ENCODE measurements at regions not wholly inside any gene's neighbourhood (a gene's known extent, or its start where the extent isn't known, plus 50 kb on each side); places are given as distances from the start of the nearest gene placed in this dataset.

- DNase-seq (ENCODE audit: low read depth in 2 of 2) = no peak
These were observed 409.0 kb upstream of the NRP1 start for GRCh38 chr10:33743429-33743857.

- DNase-seq (ENCODE audit: low read depth in 2 of 2) = no peak
These were observed 404.6 kb upstream of the NRP1 start for GRCh38 chr10:33739031-33739430.

GRCh38 chr10:33735464-33735923, 401.0 kb upstream of the NRP1 start:
- DNase-seq (ENCODE audit: low read depth in 2 of 2) = no peak

- DNase-seq (ENCODE audit: low read depth in 2 of 2) = no peak
These were observed 400.1 kb upstream of the NRP1 start for GRCh38 chr10:33734393-33735155.

- no peak for DNase-seq (ENCODE audit: low read depth in 2 of 2)
These were observed 398.6 kb upstream of the NRP1 start for GRCh38 chr10:33733058-33733457.

GRCh38 chr10:33732161-33732680, 397.8 kb upstream of the NRP1 start:
- DNase-seq (ENCODE audit: low read depth in 2 of 2) = no peak

GRCh38 chr10:33731322-33731721, 396.9 kb upstream of the NRP1 start:
- DNase-seq (ENCODE audit: low read depth in 2 of 2) = no peak

- no peak for DNase-seq (ENCODE audit: low read depth in 2 of 2)
These were observed 391.0 kb upstream of the NRP1 start for GRCh38 chr10:33725430-33725829.

GRCh38 chr10:33723181-33723580, 388.7 kb upstream of the NRP1 start:
- DNase-seq (ENCODE audit: low read depth in 2 of 2) = no peak

GRCh38 chr10:33722067-33722466, 387.6 kb upstream of the NRP1 start:
- no peak for DNase-seq (ENCODE audit: low read depth in 2 of 2)

GRCh38 chr10:33721509-33721908, 387.0 kb upstream of the NRP1 start:
- DNase-seq (ENCODE audit: low read depth in 2 of 2) = no peak

GRCh38 chr10:33720161-33720560, 385.7 kb upstream of the NRP1 start:
- DNase-seq (ENCODE audit: low read depth in 2 of 2) = no peak

- no peak for DNase-seq (ENCODE audit: low read depth in 2 of 2)
These were observed 384.7 kb upstream of the NRP1 start for GRCh38 chr10:33719005-33719703.

GRCh38 chr10:33716501-33717267, 382.2 kb upstream of the NRP1 start:
- no peak for DNase-seq (ENCODE audit: low read depth in 2 of 2)

- no peak for DNase-seq (ENCODE audit: low read depth in 2 of 2)
These were observed 381.0 kb upstream of the NRP1 start for GRCh38 chr10:33715303-33715975.

- no peak for DNase-seq (ENCODE audit: low read depth in 2 of 2)
These were observed 378.4 kb upstream of the NRP1 start for GRCh38 chr10:33712825-33713224.

GRCh38 chr10:33710006-33710405, 375.5 kb upstream of the NRP1 start:
- no peak for DNase-seq (ENCODE audit: low read depth in 2 of 2)

- DNase-seq (ENCODE audit: low read depth in 2 of 2) = no peak
These were observed 374.7 kb upstream of the NRP1 start for GRCh38 chr10:33709008-33709753.

- DNase-seq (ENCODE audit: low read depth in 2 of 2) = no peak
These were observed 374.1 kb upstream of the NRP1 start for GRCh38 chr10:33708561-33708960.

GRCh38 chr10:33706746-33707145, 372.3 kb upstream of the NRP1 start:
- DNase-seq (ENCODE audit: low read depth in 2 of 2) = no peak

GRCh38 chr10:33706191-33706590, 371.7 kb upstream of the NRP1 start:
- DNase-seq (ENCODE audit: low read depth in 2 of 2) = no peak

Data from stimulated activated CD8-positive, alpha-beta memory T cell treated with anti-CD3 and anti-CD28 coated beads, Interleukin-2, amount 100 ng/mL, for 48 hours (primary cell).